DMS 273 treated with DMSO at 0.1 percent for 48 hours (cell line): ENCODE measurements at regions not wholly inside any gene's neighbourhood (a gene's known extent, or its start where the extent isn't known, plus 50 kb on each side); places are given as distances from the start of the nearest gene placed in this dataset.
"Not testable (repeated sequence)": the region's sequence is repeated elsewhere in the genome, so short reads cannot be mapped to it uniquely, and the experiment has no call there.

Experiments
- DNase-seq: peaks from one replicate; lab custom pipeline; 2025; lab: John Stamatoyannopoulos, UW

GRCh38 chr13:62171697-62172096 lies 756.0 kb upstream of the PCDH20 start:
- no peak for DNase-seq

DNA sequence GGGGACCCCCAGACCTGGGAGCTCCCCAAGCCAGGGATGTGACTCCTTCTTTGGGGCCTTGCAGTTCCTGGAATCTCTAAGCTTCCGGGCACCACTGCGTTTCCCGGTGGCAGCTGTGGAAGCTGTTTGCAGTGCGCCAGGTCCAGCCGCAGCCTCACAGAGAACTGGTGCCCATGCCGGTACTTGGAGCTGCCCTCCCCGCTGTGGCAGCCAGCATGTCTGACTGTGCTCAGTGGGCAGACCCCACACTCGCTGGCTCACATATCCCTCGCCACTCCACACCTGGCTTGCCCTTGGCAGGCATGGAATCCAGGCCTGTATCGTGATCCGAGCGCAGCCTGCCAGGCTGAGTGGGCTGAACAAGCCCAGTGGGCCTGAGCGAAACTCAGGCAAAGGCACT lies 753.2 kb upstream of the PCDH20 start:
- no peak for DNase-seq

- no peak for DNase-seq
Measured at GRCh38 chr13:62167650-62168172, 752.1 kb upstream of the PCDH20 start.

GRCh38 chr13:62162860-62163259 lies 747.2 kb upstream of the PCDH20 start:
- no peak for DNase-seq

GRCh38 chr13:62158520-62158919 lies 742.9 kb upstream of the PCDH20 start:
- no peak for DNase-seq

DNA sequence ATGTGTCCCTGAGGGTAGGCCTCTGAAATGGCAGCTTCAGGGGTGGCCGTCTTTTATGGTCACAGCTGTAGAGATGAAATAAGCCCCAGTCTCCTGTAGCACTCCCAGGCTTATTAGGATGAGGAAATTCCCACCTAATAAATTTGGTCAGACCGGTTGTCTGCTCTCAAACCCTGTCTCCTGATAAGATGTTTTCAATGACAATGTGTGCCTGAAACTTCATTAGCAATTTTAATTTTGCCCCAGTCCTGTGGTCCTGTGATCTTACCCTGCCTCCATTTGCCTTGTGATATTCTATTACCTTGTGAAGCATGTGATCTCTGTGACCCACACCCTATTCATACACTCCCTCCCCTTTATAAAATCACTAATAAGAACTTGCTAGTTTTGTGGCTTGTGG lies 736.1 kb upstream of the PCDH20 start:
- DNase-seq, result not testable (repeated sequence)

- no peak for DNase-seq
Measured at GRCh38 chr13:62142048-62142447, 726.4 kb upstream of the PCDH20 start.

GRCh38 chr13:62139597-62139996 lies 723.9 kb upstream of the PCDH20 start:
- no peak for DNase-seq

- no peak for DNase-seq
Measured at GRCh38 chr13:62137629-62138405, 722.2 kb upstream of the PCDH20 start.

GRCh38 chr13:62131604-62132003 lies 716.0 kb upstream of the PCDH20 start:
- no peak for DNase-seq

DNA sequence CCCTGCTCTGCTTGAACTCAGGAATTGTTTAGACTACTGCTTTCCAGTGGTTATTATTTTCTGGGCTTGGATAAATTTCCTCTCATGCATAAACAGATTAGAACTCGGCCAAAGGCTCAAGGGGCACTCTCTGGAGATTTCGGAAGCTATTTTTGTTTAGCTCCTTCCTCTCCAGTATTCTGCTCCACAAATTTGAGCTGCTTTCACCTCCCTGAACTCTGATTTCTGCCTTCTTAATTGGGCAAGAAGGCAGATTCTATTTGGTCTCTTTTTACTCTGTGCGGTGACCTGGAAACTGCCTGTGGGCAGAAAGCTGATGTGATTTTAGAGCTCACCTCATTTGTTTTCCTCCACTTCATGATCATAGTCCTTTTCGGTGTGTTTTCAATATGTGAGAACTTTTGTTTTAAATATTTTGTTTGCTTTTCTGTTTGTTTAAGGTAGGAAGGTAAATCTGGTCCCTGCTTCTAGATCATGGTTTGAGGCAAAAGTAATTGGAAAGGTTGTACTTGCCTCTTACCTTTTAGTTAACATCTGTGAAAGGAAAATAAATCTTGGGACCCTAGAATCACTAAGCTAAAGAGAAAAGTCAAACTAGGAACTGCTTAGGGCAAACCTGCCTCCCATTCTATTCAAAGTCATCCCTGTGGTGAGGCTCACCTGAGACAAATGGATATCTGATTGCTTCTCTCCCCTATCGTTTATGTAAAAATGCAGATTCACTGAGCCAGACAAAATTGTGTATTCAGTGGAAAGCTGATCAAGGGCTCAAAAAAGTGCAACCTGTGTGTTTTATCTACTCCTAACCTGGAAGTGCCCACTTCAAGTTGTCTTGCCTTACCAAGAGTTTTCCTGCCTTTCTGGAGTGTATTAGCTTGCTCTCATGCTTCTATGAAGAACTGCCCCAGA lies 714.7 kb upstream of the PCDH20 start:
- DNase-seq, result no peak

- no peak for DNase-seq
Measured at GRCh38 chr13:62129000-62129551, 713.4 kb upstream of the PCDH20 start.

DNA sequence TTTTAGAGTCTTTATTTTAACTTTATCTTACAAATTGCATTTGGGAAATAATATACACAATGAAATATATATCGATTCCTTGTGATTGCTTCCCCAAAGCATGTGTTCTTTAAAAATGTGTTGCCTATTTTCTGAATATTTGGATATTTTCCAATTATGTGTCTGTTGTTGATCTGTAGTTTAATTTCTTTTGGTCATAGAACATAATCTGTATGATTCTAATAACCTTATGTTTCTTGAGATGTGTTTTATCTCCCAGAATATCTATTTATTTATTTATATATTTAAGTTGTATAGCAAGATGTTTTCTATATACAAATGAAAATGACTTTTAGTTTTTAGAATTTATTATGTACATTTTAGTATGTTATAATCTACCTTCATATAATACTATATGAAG lies 710.8 kb upstream of the PCDH20 start:
- no peak for DNase-seq

- DNase-seq, result no peak
Measured at GRCh38 chr13:62125451-62125850, 709.8 kb upstream of the PCDH20 start.

DNA sequence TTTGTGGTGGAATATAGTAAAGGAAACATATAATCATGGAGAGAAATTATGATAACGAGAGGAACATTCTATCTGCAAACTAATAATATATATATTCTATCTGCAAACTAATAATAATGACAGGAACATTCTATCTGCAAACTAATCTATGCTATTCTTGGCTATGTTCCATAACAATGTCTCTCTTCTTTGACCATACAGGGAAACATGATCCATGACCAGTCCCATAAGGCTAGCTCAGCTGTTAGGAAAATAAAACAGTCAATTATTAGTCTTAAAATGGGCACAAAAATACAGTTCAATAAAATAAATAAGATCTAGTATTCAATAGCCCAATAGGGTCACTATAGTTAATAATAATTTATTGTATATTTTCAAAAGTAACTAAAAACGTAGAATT lies 707.8 kb upstream of the PCDH20 start:
- DNase-seq, result no peak

DNA sequence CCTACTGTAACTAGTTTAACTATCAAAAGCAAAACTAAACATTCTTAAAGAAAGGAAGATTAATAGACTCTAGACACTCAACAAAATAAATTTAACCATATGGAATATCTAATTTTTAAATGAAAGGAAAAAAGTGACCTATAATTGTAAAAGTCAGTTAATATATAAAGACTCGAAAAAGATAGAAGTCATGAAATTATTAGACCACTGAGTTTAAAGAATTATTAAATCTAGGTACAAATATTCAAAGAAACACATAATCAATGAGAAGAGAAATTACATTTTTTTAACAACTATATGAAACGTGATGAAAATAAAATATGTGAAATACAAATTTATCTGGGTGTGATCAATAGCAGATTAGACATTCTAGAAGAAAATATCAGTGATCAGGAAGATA lies 706.8 kb upstream of the PCDH20 start:
- no peak for DNase-seq

GRCh38 chr13:62119739-62120700 lies 704.4 kb upstream of the PCDH20 start:
- DNase-seq, result no peak

DNA sequence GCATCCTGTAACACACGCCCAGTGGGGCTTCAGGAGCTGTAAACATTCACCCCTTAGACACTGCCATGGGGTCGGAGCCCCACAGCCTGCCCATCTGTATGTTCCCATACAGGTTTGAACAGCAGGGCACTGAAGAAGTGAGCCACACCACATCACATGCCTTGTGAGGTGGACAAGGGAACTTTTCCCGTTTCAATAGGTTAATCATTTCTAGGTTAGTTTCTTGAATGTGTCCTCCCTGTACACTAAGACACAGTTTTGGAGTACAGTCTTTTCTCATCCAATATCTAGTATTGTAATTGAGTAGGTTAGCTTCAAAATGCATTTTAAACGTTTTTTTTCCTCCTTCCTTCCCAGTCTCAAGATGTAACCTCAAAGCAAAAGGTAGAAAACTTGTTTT lies 700.2 kb upstream of the PCDH20 start:
- no peak for DNase-seq

- DNase-seq, result no peak
Measured at GRCh38 chr13:62113179-62113578, 697.5 kb upstream of the PCDH20 start.

DNA sequence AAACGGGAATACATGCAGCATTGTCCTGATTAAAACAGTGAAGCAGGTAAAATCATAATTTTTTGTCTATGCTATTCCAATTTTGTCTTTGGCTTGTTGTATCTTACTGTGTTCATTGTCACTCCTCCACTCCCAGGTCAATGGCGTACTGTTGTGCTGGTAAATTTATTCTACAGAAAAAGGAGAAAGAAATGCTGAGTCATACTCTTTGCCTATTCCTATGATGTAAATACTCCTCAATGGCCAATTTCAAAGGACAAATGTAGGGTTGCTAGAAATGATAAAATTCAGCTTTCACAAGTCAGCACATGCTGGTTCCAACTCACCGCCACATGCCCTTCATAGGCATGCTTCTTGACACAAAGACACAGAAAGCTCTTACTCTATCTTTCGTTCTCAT lies 694.4 kb upstream of the PCDH20 start:
- no peak for DNase-seq

GRCh38 chr13:62104136-62104535 lies 688.5 kb upstream of the PCDH20 start:
- DNase-seq, result not testable (repeated sequence)
